ENCODE measurements at regions not wholly inside any gene's neighbourhood (a gene's known extent, or its start where the extent isn't known, plus 50 kb on each side); places are given as distances from the start of the nearest gene placed in this dataset.

DNA sequence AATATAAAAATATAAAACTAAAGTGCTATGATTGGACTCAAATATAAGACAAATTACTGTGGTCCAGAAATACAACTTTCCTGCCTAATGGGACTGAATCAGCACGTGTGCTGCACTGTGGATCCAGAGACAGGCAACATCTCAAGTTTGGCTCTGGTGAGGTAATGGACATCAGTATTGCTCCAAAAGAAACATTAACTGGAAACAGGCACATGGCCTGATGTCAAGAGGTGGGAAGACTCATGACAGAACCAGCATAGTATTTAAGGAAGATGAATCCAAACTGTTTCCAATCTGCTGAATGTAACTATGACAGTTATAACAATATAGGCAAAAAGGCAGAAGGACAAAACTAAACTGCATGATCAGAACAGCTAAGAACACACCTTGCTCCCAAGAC lies 354.6 kb downstream of the FSIP2 start:
- TF ChIP-seq POLR2AphosphoS5 (IDR thresholded peaks at IDR 0.05) = no peak
- TF ChIP-seq, protein P1, sequence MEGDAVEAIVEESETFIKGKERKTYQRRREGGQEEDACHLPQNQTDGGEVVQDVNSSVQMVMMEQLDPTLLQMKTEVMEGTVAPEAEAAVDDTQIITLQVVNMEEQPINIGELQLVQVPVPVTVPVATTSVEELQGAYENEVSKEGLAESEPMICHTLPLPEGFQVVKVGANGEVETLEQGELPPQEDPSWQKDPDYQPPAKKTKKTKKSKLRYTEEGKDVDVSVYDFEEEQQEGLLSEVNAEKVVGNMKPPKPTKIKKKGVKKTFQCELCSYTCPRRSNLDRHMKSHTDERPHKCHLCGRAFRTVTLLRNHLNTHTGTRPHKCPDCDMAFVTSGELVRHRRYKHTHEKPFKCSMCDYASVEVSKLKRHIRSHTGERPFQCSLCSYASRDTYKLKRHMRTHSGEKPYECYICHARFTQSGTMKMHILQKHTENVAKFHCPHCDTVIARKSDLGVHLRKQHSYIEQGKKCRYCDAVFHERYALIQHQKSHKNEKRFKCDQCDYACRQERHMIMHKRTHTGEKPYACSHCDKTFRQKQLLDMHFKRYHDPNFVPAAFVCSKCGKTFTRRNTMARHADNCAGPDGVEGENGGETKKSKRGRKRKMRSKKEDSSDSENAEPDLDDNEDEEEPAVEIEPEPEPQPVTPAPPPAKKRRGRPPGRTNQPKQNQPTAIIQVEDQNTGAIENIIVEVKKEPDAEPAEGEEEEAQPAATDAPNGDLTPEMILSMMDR (IDR thresholded peaks at IDR 0.05) = no peak
- TF ChIP-seq EP300 (IDR thresholded peaks at IDR 0.05) = no peak
- no peak for TF ChIP-seq POLR2A (IDR thresholded peaks at IDR 0.05)
